ENCODE measurements at regions not wholly inside any gene's neighbourhood (a gene's known extent, or its start where the extent isn't known, plus 50 kb on each side); places are given as distances from the start of the nearest gene placed in this dataset.

- no peaks in the 10 kb centered on the region for H3K4me1 ChIP-seq (ENCODE audit: insufficient read depth, low read length, severe bottlenecking)
- H3K27me3 ChIP-seq (ENCODE audit: insufficient read depth, low read length): no peaks in the 10 kb centered on the region
- H3K9me2 ChIP-seq (ENCODE audit: low read depth, low read length): no peaks in the 10 kb centered on the region
- TF ChIP-seq CTCF (IDR thresholded peaks at IDR 0.05; ENCODE audit: low read length): no peak
- no peak for TF ChIP-seq EZH2 (IDR thresholded peaks at IDR 0.05; ENCODE audit: borderline replicate concordance, low read length)
- no peak overlapping the region for H3K4me3 ChIP-seq (ENCODE audit: low read depth, low read length, poor library complexity, severe bottlenecking)
- no peaks in the 10 kb centered on the region for H3K36me3 ChIP-seq (ENCODE audit: insufficient read depth, low read length)
- no peaks in the 10 kb centered on the region for H3K9me3 ChIP-seq (ENCODE audit: low read length)
- H3K4me2 ChIP-seq (ENCODE audit: low read length): no peak overlapping the region
- no peak overlapping the region for H2AFZ ChIP-seq (ENCODE audit: low read length)
- no peaks in the 10 kb centered on the region for H3K79me2 ChIP-seq (ENCODE audit: insufficient read depth, low read length)
- no peaks in the 10 kb centered on the region for H3F3A ChIP-seq (ENCODE audit: insufficient read depth, low read length)
- H3K27ac ChIP-seq (ENCODE audit: low read depth, low read length, poor library complexity, severe bottlenecking): no peak overlapping the region
- H4K20me1 ChIP-seq (ENCODE audit: insufficient read depth, low read length): no peaks in the 10 kb centered on the region
- no peak overlapping the region for H3K9ac ChIP-seq (ENCODE audit: low read length)
These were observed 120.7 kb upstream of the ZC3H11B start for GRCh38 chr1:219733511-219734174.

- no peaks in the 10 kb centered on the region for H3K36me3 ChIP-seq (ENCODE audit: insufficient read depth, low read length)
- no peak overlapping the region for H3K4me2 ChIP-seq (ENCODE audit: low read length)
- no peaks in the 10 kb centered on the region for H3K79me2 ChIP-seq (ENCODE audit: insufficient read depth, low read length)
- H3K9me2 ChIP-seq (ENCODE audit: low read depth, low read length): no peaks in the 10 kb centered on the region
- H3K9me3 ChIP-seq (ENCODE audit: low read length): no peaks in the 10 kb centered on the region
- TF ChIP-seq CTCF (IDR thresholded peaks at IDR 0.05; ENCODE audit: low read length) (no peak), EZH2 (IDR thresholded peaks at IDR 0.05; ENCODE audit: borderline replicate concordance, low read length) (no peak)
- no peaks in the 10 kb centered on the region for H3K27me3 ChIP-seq (ENCODE audit: insufficient read depth, low read length)
- no peak overlapping the region for H3K4me3 ChIP-seq (ENCODE audit: low read depth, low read length, poor library complexity, severe bottlenecking)
- no peak overlapping the region for H2AFZ ChIP-seq (ENCODE audit: low read length)
- no peaks in the 10 kb centered on the region for H3F3A ChIP-seq (ENCODE audit: insufficient read depth, low read length)
- H4K20me1 ChIP-seq (ENCODE audit: insufficient read depth, low read length): no peaks in the 10 kb centered on the region
- no peak overlapping the region for H3K27ac ChIP-seq (ENCODE audit: low read depth, low read length, poor library complexity, severe bottlenecking)
- no peaks in the 10 kb centered on the region for H3K4me1 ChIP-seq (ENCODE audit: insufficient read depth, low read length, severe bottlenecking)
- H3K9ac ChIP-seq (ENCODE audit: low read length): no peak overlapping the region
These were observed 120.0 kb upstream of the ZC3H11B start for GRCh38 chr1:219732814-219733491.

- Histone ChIP-seq H3K4me2 (ENCODE audit: low read length) (no peak overlapping the region), H3K9ac (ENCODE audit: low read length) (no peak overlapping the region), H3K9me2 (ENCODE audit: low read depth, low read length) (no peaks in the 10 kb centered on the region), H3K79me2 (ENCODE audit: insufficient read depth, low read length) (no peaks in the 10 kb centered on the region), H4K20me1 (ENCODE audit: insufficient read depth, low read length) (no peaks in the 10 kb centered on the region), H2AFZ (ENCODE audit: low read length) (no peak overlapping the region), H3K4me1 (ENCODE audit: insufficient read depth, low read length, severe bottlenecking) (no peaks in the 10 kb centered on the region), H3K9me3 (ENCODE audit: low read length) (no peaks in the 10 kb centered on the region), H3K27ac (ENCODE audit: low read depth, low read length, poor library complexity, severe bottlenecking) (no peak overlapping the region), H3F3A (ENCODE audit: insufficient read depth, low read length) (no peaks in the 10 kb centered on the region), H3K4me3 (ENCODE audit: low read depth, low read length, poor library complexity, severe bottlenecking) (no peak overlapping the region), H3K36me3 (ENCODE audit: insufficient read depth, low read length) (no peaks in the 10 kb centered on the region), H3K27me3 (ENCODE audit: insufficient read depth, low read length) (no peaks in the 10 kb centered on the region)
- no peak for TF ChIP-seq EZH2 (IDR thresholded peaks at IDR 0.05; ENCODE audit: borderline replicate concordance, low read length)
- TF ChIP-seq CTCF (IDR thresholded peaks at IDR 0.05; ENCODE audit: low read length): no peak
These were observed 118.9 kb upstream of the ZC3H11B start for GRCh38 chr1:219731771-219732170.

Measured in OCI-LY1 (cell line).